ENCODE measurements at regions not wholly inside any gene's neighbourhood (a gene's known extent, or its start where the extent isn't known, plus 50 kb on each side); places are given as distances from the start of the nearest gene placed in this dataset.

GRCh38 chr12:87660987-87661774, 368.0 kb downstream of the C12orf50 start:
- intact Hi-C loops (cut with micrococcal nuclease) = no loop called here
- no peak overlapping the region for H3K4me3 Mint-ChIP-seq
- peaks cover 2% of the 10 kb centered on the region for H3K4me1 Mint-ChIP-seq
- H3K27me3 Mint-ChIP-seq = no peaks in the 10 kb centered on the region
- H3K9me3 Mint-ChIP-seq = no peaks in the 10 kb centered on the region
- H3K27ac Mint-ChIP-seq = no peak overlapping the region
- no peaks in the 10 kb centered on the region for H3K36me3 Mint-ChIP-seq (ENCODE audit: low read depth)
- DNase-seq = no peak

- H3K27me3 Mint-ChIP-seq = no peaks in the 10 kb centered on the region
- H3K27ac Mint-ChIP-seq = no peak overlapping the region
- H3K9me3 Mint-ChIP-seq = no peaks in the 10 kb centered on the region
- no peak overlapping the region for H3K4me3 Mint-ChIP-seq
- H3K4me1 Mint-ChIP-seq = peaks cover 2% of the 10 kb centered on the region
- intact Hi-C loops (cut with micrococcal nuclease) = no loop called here
- DNase-seq = no peak
- H3K36me3 Mint-ChIP-seq (ENCODE audit: low read depth) = no peaks in the 10 kb centered on the region
Measured at GRCh38 chr12:87660291-87660690, 368.9 kb downstream of the C12orf50 start.

GRCh38 chr12:87656311-87656710, 372.9 kb downstream of the C12orf50 start:
- Mint-ChIP-seq H3K36me3 (ENCODE audit: low read depth) (no peaks in the 10 kb centered on the region), H3K4me3 (no peak overlapping the region), H3K27me3 (no peaks in the 10 kb centered on the region), H3K9me3 (no peaks in the 10 kb centered on the region), H3K27ac (no peak overlapping the region), H3K4me1 (no peaks in the 10 kb centered on the region)
- DNase-seq = no peak
- intact Hi-C loops (cut with micrococcal nuclease) = no loop called here

GRCh38 chr12:87651670-87652425, 377.4 kb downstream of the C12orf50 start:
- Mint-ChIP-seq H3K4me3 (no peak overlapping the region), H3K4me1 (no peaks in the 10 kb centered on the region), H3K36me3 (ENCODE audit: low read depth) (no peaks in the 10 kb centered on the region), H3K9me3 (peaks cover 4% of the 10 kb centered on the region), H3K27me3 (no peaks in the 10 kb centered on the region), H3K27ac (no peak overlapping the region)
- no peak for DNase-seq
- intact Hi-C loops (cut with micrococcal nuclease) = no loop called here

- no peaks in the 10 kb centered on the region for H3K27me3 Mint-ChIP-seq
- H3K4me3 Mint-ChIP-seq = no peak overlapping the region
- H3K27ac Mint-ChIP-seq = no peak overlapping the region
- no peak for DNase-seq
- intact Hi-C loops (cut with micrococcal nuclease) = no loop called here
- no peaks in the 10 kb centered on the region for H3K4me1 Mint-ChIP-seq
- H3K9me3 Mint-ChIP-seq = no peaks in the 10 kb centered on the region
- no peaks in the 10 kb centered on the region for H3K36me3 Mint-ChIP-seq (ENCODE audit: low read depth)
Measured at GRCh38 chr12:87642245-87642644, 387.0 kb downstream of the C12orf50 start.

- Mint-ChIP-seq H3K27ac (no peak overlapping the region), H3K36me3 (ENCODE audit: low read depth) (no peaks in the 10 kb centered on the region), H3K27me3 (no peaks in the 10 kb centered on the region), H3K9me3 (no peaks in the 10 kb centered on the region), H3K4me3 (no peak overlapping the region), H3K4me1 (no peaks in the 10 kb centered on the region)
- DNase-seq = no peak
- intact Hi-C loops (cut with micrococcal nuclease) = no loop called here
Measured at GRCh38 chr12:87618199-87618598, 411.0 kb downstream of the C12orf50 start.

- no peaks in the 10 kb centered on the region for H3K36me3 Mint-ChIP-seq (ENCODE audit: low read depth)
- no peak for DNase-seq
- H3K4me1 Mint-ChIP-seq = no peaks in the 10 kb centered on the region
- intact Hi-C loops (cut with micrococcal nuclease) = no loop called here
- no peaks in the 10 kb centered on the region for H3K9me3 Mint-ChIP-seq
- no peak overlapping the region for H3K27ac Mint-ChIP-seq
- H3K27me3 Mint-ChIP-seq = no peaks in the 10 kb centered on the region
- H3K4me3 Mint-ChIP-seq = no peak overlapping the region
Measured at GRCh38 chr12:87612996-87613395, 416.2 kb downstream of the C12orf50 start.

- Mint-ChIP-seq H3K4me3 (no peak overlapping the region), H3K4me1 (no peaks in the 10 kb centered on the region), H3K27me3 (no peaks in the 10 kb centered on the region), H3K27ac (no peak overlapping the region), H3K36me3 (ENCODE audit: low read depth) (no peaks in the 10 kb centered on the region), H3K9me3 (peaks cover 6% of the 10 kb centered on the region)
- intact Hi-C loops (cut with micrococcal nuclease) = no loop called here
- no peak for DNase-seq
Measured at GRCh38 chr12:87608321-87608720, 420.9 kb downstream of the C12orf50 start.

GRCh38 chr12:87603727-87604126, 425.5 kb downstream of the C12orf50 start:
- H3K27me3 Mint-ChIP-seq = no peaks in the 10 kb centered on the region

GRCh38 chr12:87599459-87599858, 429.7 kb downstream of the C12orf50 start:
- Mint-ChIP-seq H3K36me3 (ENCODE audit: low read depth) (no peaks in the 10 kb centered on the region), H3K27me3 (no peaks in the 10 kb centered on the region), H3K4me3 (no peak overlapping the region), H3K27ac (no peak overlapping the region), H3K9me3 (no peaks in the 10 kb centered on the region), H3K4me1 (no peaks in the 10 kb centered on the region)
- intact Hi-C loops (cut with micrococcal nuclease) = no loop called here
- no peak for DNase-seq

More at GRCh38 chr12:87603727-87604126, 425.5 kb downstream of the C12orf50 start:
- intact Hi-C loops (cut with micrococcal nuclease) = no loop called here
- no peak overlapping the region for H3K27ac Mint-ChIP-seq
- H3K36me3 Mint-ChIP-seq (ENCODE audit: low read depth) = no peaks in the 10 kb centered on the region
- H3K9me3 Mint-ChIP-seq = peaks cover 6% of the 10 kb centered on the region
- H3K4me1 Mint-ChIP-seq = no peaks in the 10 kb centered on the region
- H3K4me3 Mint-ChIP-seq = no peak overlapping the region
- DNase-seq = no peak

GRCh38 chr12:87597114-87597513, 432.1 kb downstream of the C12orf50 start:
- intact Hi-C loops (cut with micrococcal nuclease) = no loop called here
- no peak overlapping the region for H3K27ac Mint-ChIP-seq

GRCh38 chr12:87596636-87597035, 432.6 kb downstream of the C12orf50 start:
- no peak overlapping the region for H3K4me3 Mint-ChIP-seq
- intact Hi-C loops (cut with micrococcal nuclease) = no loop called here
- H3K27me3 Mint-ChIP-seq = no peaks in the 10 kb centered on the region
- H3K27ac Mint-ChIP-seq = no peak overlapping the region
- no peaks in the 10 kb centered on the region for H3K4me1 Mint-ChIP-seq
- H3K9me3 Mint-ChIP-seq = no peaks in the 10 kb centered on the region
- no peak for DNase-seq
- no peaks in the 10 kb centered on the region for H3K36me3 Mint-ChIP-seq (ENCODE audit: low read depth)

More at GRCh38 chr12:87597114-87597513, 432.1 kb downstream of the C12orf50 start:
- Mint-ChIP-seq H3K9me3 (no peaks in the 10 kb centered on the region), H3K27me3 (no peaks in the 10 kb centered on the region), H3K36me3 (ENCODE audit: low read depth) (no peaks in the 10 kb centered on the region), H3K4me1 (no peaks in the 10 kb centered on the region), H3K4me3 (no peak overlapping the region)
- DNase-seq = no peak

- H3K36me3 Mint-ChIP-seq (ENCODE audit: low read depth) = no peaks in the 10 kb centered on the region
- no peaks in the 10 kb centered on the region for H3K4me1 Mint-ChIP-seq
- no peak overlapping the region for H3K4me3 Mint-ChIP-seq
- no peak for DNase-seq
- no peak overlapping the region for H3K27ac Mint-ChIP-seq
- no peaks in the 10 kb centered on the region for H3K27me3 Mint-ChIP-seq
- no peaks in the 10 kb centered on the region for H3K9me3 Mint-ChIP-seq
- intact Hi-C loops (cut with micrococcal nuclease) = no loop called here
Measured at GRCh38 chr12:87596134-87596533, 433.1 kb downstream of the C12orf50 start.

- H3K36me3 Mint-ChIP-seq (ENCODE audit: low read depth) = no peaks in the 10 kb centered on the region
- H3K27ac Mint-ChIP-seq = no peak overlapping the region
- no peak overlapping the region for H3K4me3 Mint-ChIP-seq
- DNase-seq = no peak
- no peaks in the 10 kb centered on the region for H3K9me3 Mint-ChIP-seq
- intact Hi-C loops (cut with micrococcal nuclease) = no loop called here
- H3K27me3 Mint-ChIP-seq = no peaks in the 10 kb centered on the region
- H3K4me1 Mint-ChIP-seq = no peaks in the 10 kb centered on the region
Measured at GRCh38 chr12:87585882-87586557, 443.2 kb downstream of the C12orf50 start.
